Panc1 (cell line): ENCODE measurements at regions not wholly inside any gene's neighbourhood (a gene's known extent, or its start where the extent isn't known, plus 50 kb on each side); places are given as distances from the start of the nearest gene placed in this dataset.

Experiments
- SIN3A ChIP-seq: IDR thresholded peaks from 2 replicates; pipeline ENCODE4 v1.6.1; 2012; ENCODE audit warnings: low read depth, mild to moderate bottlenecking, low read length, moderate library complexity, borderline replicate concordance; ENCODE audit not compliant: insufficient read depth
- TF ChIP-seq, protein P1 (sequence below): fragments of 450-650 bp; IDR thresholded peaks from 2 replicates; pipeline ENCODE4 v1.5.1; 2017; ENCODE audit warnings: mild to moderate bottlenecking

DNA sequence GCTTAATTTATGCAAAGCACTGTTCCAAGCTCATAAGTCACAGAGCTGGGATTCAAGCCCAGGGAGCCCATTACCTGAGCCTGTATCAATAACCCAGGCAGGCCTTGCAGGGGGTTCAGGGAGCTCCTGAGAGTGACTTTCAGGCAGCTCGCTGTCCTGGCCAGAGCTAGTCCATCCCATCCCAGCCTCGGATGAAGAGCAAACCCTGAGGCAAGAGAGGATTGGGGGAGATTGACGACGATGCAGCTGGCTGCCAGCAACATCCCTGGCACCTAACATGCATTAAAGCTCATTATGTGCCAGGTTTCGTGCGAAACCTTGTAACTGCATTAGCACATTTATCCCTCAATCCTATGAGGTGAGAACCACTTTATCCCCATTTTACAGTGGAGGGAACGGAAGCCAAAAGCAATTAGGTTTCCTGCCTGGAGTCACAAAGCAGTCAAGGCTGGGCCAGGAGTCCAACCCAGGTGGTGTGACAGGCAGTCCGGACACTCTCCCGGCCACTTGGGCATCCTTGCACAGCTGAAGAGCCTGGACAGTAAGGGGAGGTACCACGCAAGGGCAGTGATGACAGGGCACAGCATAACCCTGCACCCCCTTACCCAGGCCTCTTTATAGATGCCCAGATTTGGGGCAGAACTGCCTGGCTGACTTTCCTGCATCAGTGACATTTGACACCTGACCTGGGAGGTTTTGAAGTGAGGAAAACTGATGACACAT lies 129.8 kb upstream of the CHST15 start:
- TF ChIP-seq, protein P1, sequence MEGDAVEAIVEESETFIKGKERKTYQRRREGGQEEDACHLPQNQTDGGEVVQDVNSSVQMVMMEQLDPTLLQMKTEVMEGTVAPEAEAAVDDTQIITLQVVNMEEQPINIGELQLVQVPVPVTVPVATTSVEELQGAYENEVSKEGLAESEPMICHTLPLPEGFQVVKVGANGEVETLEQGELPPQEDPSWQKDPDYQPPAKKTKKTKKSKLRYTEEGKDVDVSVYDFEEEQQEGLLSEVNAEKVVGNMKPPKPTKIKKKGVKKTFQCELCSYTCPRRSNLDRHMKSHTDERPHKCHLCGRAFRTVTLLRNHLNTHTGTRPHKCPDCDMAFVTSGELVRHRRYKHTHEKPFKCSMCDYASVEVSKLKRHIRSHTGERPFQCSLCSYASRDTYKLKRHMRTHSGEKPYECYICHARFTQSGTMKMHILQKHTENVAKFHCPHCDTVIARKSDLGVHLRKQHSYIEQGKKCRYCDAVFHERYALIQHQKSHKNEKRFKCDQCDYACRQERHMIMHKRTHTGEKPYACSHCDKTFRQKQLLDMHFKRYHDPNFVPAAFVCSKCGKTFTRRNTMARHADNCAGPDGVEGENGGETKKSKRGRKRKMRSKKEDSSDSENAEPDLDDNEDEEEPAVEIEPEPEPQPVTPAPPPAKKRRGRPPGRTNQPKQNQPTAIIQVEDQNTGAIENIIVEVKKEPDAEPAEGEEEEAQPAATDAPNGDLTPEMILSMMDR, result no peak
- TF ChIP-seq SIN3A, result no peak
